ENCODE measurements at regions not wholly inside any gene's neighbourhood (a gene's known extent, or its start where the extent isn't known, plus 50 kb on each side); places are given as distances from the start of the nearest gene placed in this dataset.

DNA sequence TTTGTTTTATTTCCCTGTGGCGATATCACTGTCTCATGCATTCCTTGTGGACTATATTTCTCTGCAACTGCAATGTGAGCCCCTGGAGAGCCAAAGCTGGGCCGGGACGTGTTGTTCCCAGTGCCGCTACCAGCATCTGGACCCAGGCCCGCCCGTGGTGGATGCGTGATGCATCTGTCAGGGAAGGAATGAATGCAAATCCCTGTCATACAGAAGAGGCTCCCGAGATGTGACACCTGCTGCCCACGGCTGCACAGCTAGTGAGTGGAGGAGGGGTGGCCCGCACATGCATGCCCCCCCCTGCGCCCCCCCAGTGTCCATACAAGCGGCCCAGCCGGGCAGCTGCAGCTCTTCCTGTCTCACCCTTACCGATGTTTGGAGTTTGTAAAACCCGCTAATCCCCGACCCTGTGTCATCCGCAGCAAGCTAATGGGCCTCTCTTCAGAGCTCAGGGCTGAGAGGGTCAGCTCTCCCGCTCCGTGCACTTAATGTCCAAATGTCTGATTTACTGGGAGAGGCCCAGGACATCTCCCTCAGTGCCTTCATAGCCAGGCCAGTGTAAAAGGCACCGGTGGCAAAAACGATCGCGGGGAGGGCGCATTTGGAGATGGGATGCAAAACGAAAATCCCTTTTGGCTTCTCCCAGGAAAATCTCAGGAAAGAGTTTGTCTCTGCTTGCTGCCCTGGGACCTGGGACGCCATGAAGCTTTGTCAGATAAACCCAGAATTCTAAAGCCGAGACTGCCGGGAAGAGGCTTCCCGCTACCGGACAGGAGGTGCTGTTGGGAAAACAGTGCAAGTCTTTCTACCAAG lies 91.8 kb downstream of the FOXL1 start:
- ChIA-PET CTCF (no interaction called here), POLR2A (no interaction called here), SMC1A (ENCODE audit: uncharacterized antibody, unreplicated experiment) (interaction anchor here (0.6 kb wide), 1 partner anchor 86 kb away, joined by 3 read pairs; no protein-coding TSS in a partner anchor), RAD21 (ENCODE audit: unreplicated experiment) (no interaction called here)
- intact Hi-C loops (cut with micrococcal nuclease; ENCODE audit: unreplicated experiment), result no loop called here
- Histone ChIP-seq H3K9ac (ENCODE audit: control insufficient read depth, insufficient read depth, low read length) (no peak overlapping the region), H3K4me3 (no peak overlapping the region), H3K27me3 (replicated peaks in 1 of 2; ENCODE audit: control insufficient read depth in 2 of 2, insufficient read depth in 2 of 2, low read length in 1 of 2) (no peaks in the 10 kb centered on the region), H3K4me2 (ENCODE audit: control insufficient read depth, insufficient read depth) (no peak overlapping the region), H3K4me1 (ENCODE audit: control insufficient read depth, insufficient read depth, low read length) (no peaks in the 10 kb centered on the region), H2AFZ (ENCODE audit: control insufficient read depth, low read depth, low read length) (no peak overlapping the region), H3K27ac (ENCODE audit: control insufficient read depth, insufficient read depth) (no peak overlapping the region), H4K20me1 (ENCODE audit: control insufficient read depth, insufficient read depth) (no peaks in the 10 kb centered on the region), H3K9me3 (replicated peaks; ENCODE audit: control insufficient read depth, insufficient read depth, low read length) (no peaks in the 10 kb centered on the region; the same call in 2 of the 3 replicates), H3K36me3 (ENCODE audit: control insufficient read depth in 2 of 2, insufficient read depth in 2 of 2, low read length in 1 of 2) (no peaks in the 10 kb centered on the region), H3K79me2 (ENCODE audit: control insufficient read depth, insufficient read depth, low read length) (no peaks in the 10 kb centered on the region)
- TF ChIP-seq CBX3 (IDR thresholded peaks at IDR 0.05; ENCODE audit: borderline replicate concordance, low read depth) (no peak), SMARCA5 (IDR thresholded peaks at IDR 0.05) (no peak), FOS (IDR thresholded peaks at IDR 0.05; ENCODE audit: borderline replicate concordance, extremely low read depth, insufficient read length) (no peak), ZSCAN29 (IDR thresholded peaks at IDR 0.05) (no peak), ESRRA (IDR thresholded peaks at IDR 0.05; ENCODE audit: low read length) (no peak)
- TF ChIP-seq, protein P1, sequence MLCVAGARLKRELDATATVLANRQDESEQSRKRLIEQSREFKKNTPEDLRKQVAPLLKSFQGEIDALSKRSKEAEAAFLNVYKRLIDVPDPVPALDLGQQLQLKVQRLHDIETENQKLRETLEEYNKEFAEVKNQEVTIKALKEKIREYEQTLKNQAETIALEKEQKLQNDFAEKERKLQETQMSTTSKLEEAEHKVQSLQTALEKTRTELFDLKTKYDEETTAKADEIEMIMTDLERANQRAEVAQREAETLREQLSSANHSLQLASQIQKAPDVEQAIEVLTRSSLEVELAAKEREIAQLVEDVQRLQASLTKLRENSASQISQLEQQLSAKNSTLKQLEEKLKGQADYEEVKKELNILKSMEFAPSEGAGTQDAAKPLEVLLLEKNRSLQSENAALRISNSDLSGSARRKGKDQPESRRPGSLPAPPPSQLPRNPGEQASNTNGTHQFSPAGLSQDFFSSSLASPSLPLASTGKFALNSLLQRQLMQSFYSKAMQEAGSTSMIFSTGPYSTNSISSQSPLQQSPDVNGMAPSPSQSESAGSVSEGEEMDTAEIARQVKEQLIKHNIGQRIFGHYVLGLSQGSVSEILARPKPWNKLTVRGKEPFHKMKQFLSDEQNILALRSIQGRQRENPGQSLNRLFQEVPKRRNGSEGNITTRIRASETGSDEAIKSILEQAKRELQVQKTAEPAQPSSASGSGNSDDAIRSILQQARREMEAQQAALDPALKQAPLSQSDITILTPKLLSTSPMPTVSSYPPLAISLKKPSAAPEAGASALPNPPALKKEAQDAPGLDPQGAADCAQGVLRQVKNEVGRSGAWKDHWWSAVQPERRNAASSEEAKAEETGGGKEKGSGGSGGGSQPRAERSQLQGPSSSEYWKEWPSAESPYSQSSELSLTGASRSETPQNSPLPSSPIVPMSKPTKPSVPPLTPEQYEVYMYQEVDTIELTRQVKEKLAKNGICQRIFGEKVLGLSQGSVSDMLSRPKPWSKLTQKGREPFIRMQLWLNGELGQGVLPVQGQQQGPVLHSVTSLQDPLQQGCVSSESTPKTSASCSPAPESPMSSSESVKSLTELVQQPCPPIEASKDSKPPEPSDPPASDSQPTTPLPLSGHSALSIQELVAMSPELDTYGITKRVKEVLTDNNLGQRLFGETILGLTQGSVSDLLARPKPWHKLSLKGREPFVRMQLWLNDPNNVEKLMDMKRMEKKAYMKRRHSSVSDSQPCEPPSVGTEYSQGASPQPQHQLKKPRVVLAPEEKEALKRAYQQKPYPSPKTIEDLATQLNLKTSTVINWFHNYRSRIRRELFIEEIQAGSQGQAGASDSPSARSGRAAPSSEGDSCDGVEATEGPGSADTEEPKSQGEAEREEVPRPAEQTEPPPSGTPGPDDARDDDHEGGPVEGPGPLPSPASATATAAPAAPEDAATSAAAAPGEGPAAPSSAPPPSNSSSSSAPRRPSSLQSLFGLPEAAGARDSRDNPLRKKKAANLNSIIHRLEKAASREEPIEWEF (IDR thresholded peaks at IDR 0.05; ENCODE audit: insufficient replicate concordance, low read depth, low read length), result no peak
- TF ChIP-seq, protein P2, sequence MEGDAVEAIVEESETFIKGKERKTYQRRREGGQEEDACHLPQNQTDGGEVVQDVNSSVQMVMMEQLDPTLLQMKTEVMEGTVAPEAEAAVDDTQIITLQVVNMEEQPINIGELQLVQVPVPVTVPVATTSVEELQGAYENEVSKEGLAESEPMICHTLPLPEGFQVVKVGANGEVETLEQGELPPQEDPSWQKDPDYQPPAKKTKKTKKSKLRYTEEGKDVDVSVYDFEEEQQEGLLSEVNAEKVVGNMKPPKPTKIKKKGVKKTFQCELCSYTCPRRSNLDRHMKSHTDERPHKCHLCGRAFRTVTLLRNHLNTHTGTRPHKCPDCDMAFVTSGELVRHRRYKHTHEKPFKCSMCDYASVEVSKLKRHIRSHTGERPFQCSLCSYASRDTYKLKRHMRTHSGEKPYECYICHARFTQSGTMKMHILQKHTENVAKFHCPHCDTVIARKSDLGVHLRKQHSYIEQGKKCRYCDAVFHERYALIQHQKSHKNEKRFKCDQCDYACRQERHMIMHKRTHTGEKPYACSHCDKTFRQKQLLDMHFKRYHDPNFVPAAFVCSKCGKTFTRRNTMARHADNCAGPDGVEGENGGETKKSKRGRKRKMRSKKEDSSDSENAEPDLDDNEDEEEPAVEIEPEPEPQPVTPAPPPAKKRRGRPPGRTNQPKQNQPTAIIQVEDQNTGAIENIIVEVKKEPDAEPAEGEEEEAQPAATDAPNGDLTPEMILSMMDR (IDR thresholded peaks at IDR 0.05 in 2 of 3, conservative IDR thresholded peaks at IDR 0.05 in 1 of 3; ENCODE audit: control insufficient read depth in 2 of 3, extremely low read depth in 1 of 3, insufficient read depth in 1 of 3, low read depth in 3 of 3, low read length in 3 of 3), result no peak
- TF ChIP-seq, protein P3, sequence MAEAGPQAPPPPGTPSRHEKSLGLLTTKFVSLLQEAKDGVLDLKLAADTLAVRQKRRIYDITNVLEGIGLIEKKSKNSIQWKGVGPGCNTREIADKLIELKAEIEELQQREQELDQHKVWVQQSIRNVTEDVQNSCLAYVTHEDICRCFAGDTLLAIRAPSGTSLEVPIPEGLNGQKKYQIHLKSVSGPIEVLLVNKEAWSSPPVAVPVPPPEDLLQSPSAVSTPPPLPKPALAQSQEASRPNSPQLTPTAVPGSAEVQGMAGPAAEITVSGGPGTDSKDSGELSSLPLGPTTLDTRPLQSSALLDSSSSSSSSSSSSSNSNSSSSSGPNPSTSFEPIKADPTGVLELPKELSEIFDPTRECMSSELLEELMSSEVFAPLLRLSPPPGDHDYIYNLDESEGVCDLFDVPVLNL (IDR thresholded peaks at IDR 0.05; ENCODE audit: low read depth, low read length), result no peak
- in situ Hi-C loops (cut with MboI), result no loop called here
- FAIRE-seq (no peak), ATAC-seq (no peak), DNase-seq (ENCODE audit: low read depth, low spot score) (no peak)
- WGBS (ENCODE audit: insufficient coverage, insufficient replicate concordance, low lambda C conversion rate, missing lambda C conversion rate), result 53% methylated on average over 25 of the region's 30 CpGs
- no TSS peak for BruUV-seq (replicated peaks)
